ENCODE measurements at regions not wholly inside any gene's neighbourhood (a gene's known extent, or its start where the extent isn't known, plus 50 kb on each side); places are given as distances from the start of the nearest gene placed in this dataset.

DNA sequence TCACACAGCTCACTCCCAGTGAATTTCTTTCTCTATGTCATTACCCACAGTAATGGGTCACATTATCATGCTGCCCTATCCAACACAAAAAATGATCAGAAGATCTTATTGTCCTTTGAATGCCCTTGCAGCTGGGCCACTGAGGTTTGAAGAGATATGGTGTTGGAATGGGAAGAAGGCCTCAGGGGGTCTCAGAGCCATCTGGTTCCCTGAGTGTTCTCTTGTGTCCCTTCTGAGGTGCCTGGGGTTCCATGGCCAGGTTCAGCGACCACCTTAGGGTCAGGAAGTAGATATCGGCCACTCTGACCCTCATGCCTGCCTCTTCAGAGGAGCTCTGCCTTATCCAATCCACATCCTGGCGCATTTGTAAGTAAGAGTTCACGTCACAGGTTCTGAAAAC, 232.3 kb downstream of the TJP1 start:
- no peak overlapping the region for H2AFZ ChIP-seq (ENCODE audit: low read length)
- H3K23ac ChIP-seq (ENCODE audit: insufficient read length): no peak overlapping the region
- no peaks in the 10 kb centered on the region for H3K79me1 ChIP-seq (ENCODE audit: low read depth, low read length)
- 0 out of 2 replicates have a peak overlapping the region, but pooled peaks have one; percentile 22 for H2BK15ac ChIP-seq (ENCODE audit: low read length)
- H3K4ac ChIP-seq (replicated peaks; ENCODE audit: insufficient read length, low read depth, low read length): peak overlapping the region; percentile 33
- H3K14ac ChIP-seq (ENCODE audit: insufficient read length): no peak overlapping the region
- no peak overlapping the region for H3K18ac ChIP-seq (ENCODE audit: extremely low read depth, low read length)
- no peak overlapping the region for H2BK12ac ChIP-seq (ENCODE audit: low read depth, low read length)
- 91% methylated on average over 4 of the region's 4 CpGs; no CpG with 5 or more reads in 1 of the 2 experiments for WGBS, 2 experiments (ENCODE audit: extremely low coverage in 1 of 2, insufficient coverage in 1 of 2, insufficient read length in 1 of 2, insufficient replicate concordance in 2 of 2, low coverage in 1 of 2, low lambda C conversion rate in 2 of 2, missing lambda C conversion rate in 1 of 2)
- H3K9me3 ChIP-seq (ENCODE audit: insufficient read depth in 2 of 2, low read depth in 1 of 2, low read length in 1 of 2): no peaks in the 10 kb centered on the region; a peak in 1 of 4 replicates
- no peak overlapping the region for H4K91ac ChIP-seq (replicated peaks; ENCODE audit: insufficient read length, low read length)
- no peak overlapping the region for H3K4me3 ChIP-seq (ENCODE audit: extremely low read depth in 1 of 4, insufficient read depth in 2 of 4, low read depth in 3 of 4, low read length in 4 of 4)
- peaks cover 0 to 5% (median 0%) of the 10 kb centered on the region in 4 experiments; a peak in 1 of 7 replicates for H3K4me1 ChIP-seq (replicated peaks in 1 of 4; ENCODE audit: control insufficient read depth in 3 of 4, insufficient read depth in 4 of 4, low read length in 3 of 4)
- H3K36me3 ChIP-seq (ENCODE audit: control insufficient read depth in 2 of 4, insufficient read depth in 4 of 4, low read length in 3 of 4): no peaks in the 10 kb centered on the region
- no peak overlapping the region for H3K9ac ChIP-seq (replicated peaks in 1 of 4; ENCODE audit: extremely low read depth in 1 of 4, low read depth in 3 of 4, low read length in 3 of 4)
- H4K5ac ChIP-seq (ENCODE audit: insufficient read length, low read depth, low read length): no peak overlapping the region
- CTCF ChIA-PET (ENCODE audit: partially characterized antibody): interaction anchor here (0.6 to 1.6 kb wide), 2 partner anchors 21 to 188 kb away, joined by 3 read pairs; no protein-coding TSS in a partner anchor
- POLR2A ChIA-PET (ENCODE audit: partially characterized antibody): no interaction called here
- H4K8ac ChIP-seq (ENCODE audit: extremely low read depth, insufficient read depth, low read length): no peak overlapping the region
- H3K4me2 ChIP-seq (ENCODE audit: insufficient read depth in 1 of 2, low read depth in 2 of 2, low read length in 2 of 2): no peak overlapping the region
- H3K79me2 ChIP-seq (ENCODE audit: control insufficient read depth in 1 of 2, insufficient read depth in 2 of 2, low read length in 2 of 2): no peaks in the 10 kb centered on the region
- no peak overlapping the region for H2AK5ac ChIP-seq (ENCODE audit: low read depth, low read length)
- no peak overlapping the region for H3K56ac ChIP-seq (replicated peaks; ENCODE audit: insufficient read length, low read depth, low read length)
- H2BK120ac ChIP-seq (replicated peaks; ENCODE audit: low read depth, low read length): no peak overlapping the region
- H3K23me2 ChIP-seq (ENCODE audit: low read depth, low read length): no peaks in the 10 kb centered on the region; the same call in 1 of the 2 replicates
- H3K27ac ChIP-seq (ENCODE audit: low read depth, low read length): no peak overlapping the region
- no peak overlapping the region for H2BK5ac ChIP-seq (ENCODE audit: low read depth, low read length)
- no peak overlapping the region for H2BK20ac ChIP-seq (ENCODE audit: low read length)
- H4K20me1 ChIP-seq (replicated peaks in 1 of 2; ENCODE audit: control insufficient read depth in 1 of 2, insufficient read depth in 2 of 2, low read length in 2 of 2): no peaks in the 10 kb centered on the region
- no peaks in the 10 kb centered on the region for H3K27me3 ChIP-seq (replicated peaks in 1 of 4; ENCODE audit: control insufficient read depth in 3 of 4, extremely low read depth in 1 of 4, insufficient read depth in 3 of 4, low read length in 3 of 4)
- DNase-seq (ENCODE audit: low read depth in 1 of 2, low spot score in 2 of 2) (no peak), FAIRE-seq (no peak)
- TF ChIP-seq RNF2 (IDR thresholded peaks at IDR 0.05; ENCODE audit: borderline replicate concordance, low read depth, low read length, missing control alignments, poor library complexity, severe bottlenecking) (no peak), SP4 (IDR thresholded peaks at IDR 0.05; ENCODE audit: low read length) (no peak), CHD1 (IDR thresholded peaks at IDR 0.05; ENCODE audit: low read depth, low read length) (no peak), JUN (IDR thresholded peaks at IDR 0.05; ENCODE audit: low read depth, low read length) (no peak)

Measured in H1 (cell line).